K562 (cell line): ENCODE measurements at regions not wholly inside any gene's neighbourhood (a gene's known extent, or its start where the extent isn't known, plus 50 kb on each side); places are given as distances from the start of the nearest gene placed in this dataset.
A peak's percentile ranks its signal among the peaks of the same experiment; 100 is the strongest.

Experiments used
- ATAC-seq: fragments of 200-7000 bp; cut with Tn5 transposase; 3 replicates; pipeline ENCODE4 v1.9.1; 2020; ENCODE audit warnings: moderate library complexity
- BruUV-seq: library from RNA; stranded (reverse); fragments of 400-500 nt; replicated peaks from 2 replicates; lab custom pipeline; 2021; lab: Mats Ljungman, UMichigan
- CTCF ChIA-PET: fragments of 300-600 bp; formaldehyde crosslinking; extraction: SDS; loops from one replicate; lab custom pipeline; 2021; ENCODE audit warnings: low intra/inter-chr PET ratio; lab: Yijun Ruan, JAX
- POLR2A ChIA-PET: fragments of 300-600, 350-650 bp; sonication (Branson Sonifier 250); formaldehyde crosslinking; extraction: SDS; loops from one replicate; lab custom pipeline; 2021; ENCODE audit warnings: antibody characterized with exemption, inconsistent platforms; lab: Yijun Ruan, JAX
- DNase-seq, 4 experiments: peaks; one replicate each; pipeline versions ENCODE4 v3.0.0 to v3.0.0-alpha.2; 2011 to 2018; ENCODE audit warnings: low spot score in 3 of 4, mixed read lengths in 3 of 4; ENCODE audit errors: extremely low read depth in 1 of 4
- FAIRE-seq: peaks from 2 replicates; lab custom pipeline; 2011; peaks lifted over from hg19 to GRCh38; lab: Jason Lieb, UNC
- H2AFZ ChIP-seq: 2 replicates; pipeline ENCODE4 v1.6.0; 2011; ENCODE audit warnings: low read depth, low read length, control low read depth, inconsistent platforms
- H3K27ac ChIP-seq: fragments of 200-600 bp; 3 replicates; pipeline ENCODE4 v1.8.0; 2011; ENCODE audit warnings: low read depth, mild to moderate bottlenecking, control low read depth, inconsistent platforms, low read length, moderate library complexity, mixed read lengths; ENCODE audit errors: extremely low read depth
- H3K27me3 ChIP-seq, 2 experiments: fragments of 300-600 bp in 1 of 2; 2 replicates in 1 of 2; 3 replicates in 1 of 2; pipeline versions ENCODE4 v1.6.0 to v1.8.0; 2011; ENCODE audit warnings: inconsistent platforms in 2 of 2, low read length in 2 of 2, mild to moderate bottlenecking in 1 of 2, mixed read lengths in 1 of 2, moderate library complexity in 1 of 2; ENCODE audit not compliant: control insufficient read depth in 2 of 2, insufficient read depth in 2 of 2
- H3K36me3 ChIP-seq: fragments of 300-600 bp; 3 replicates; pipeline ENCODE4 v1.8.0; 2011; ENCODE audit warnings: mild to moderate bottlenecking, low read length, inconsistent platforms; ENCODE audit not compliant: control insufficient read depth, insufficient read depth
- H3K4me1 ChIP-seq, 2 experiments: fragments of 200-600 bp in 1 of 2; replicated peaks in 1 of 2; 2 replicates in 1 of 2; 3 replicates in 1 of 2; pipeline versions ENCODE4 v1.5.1 to v1.8.0; 2011; ENCODE audit warnings: inconsistent platforms in 2 of 2, low read length in 2 of 2, mild to moderate bottlenecking in 1 of 2, mixed read lengths in 1 of 2, moderate library complexity in 1 of 2; ENCODE audit not compliant: control insufficient read depth in 2 of 2, insufficient read depth in 2 of 2
- H3K4me2 ChIP-seq: 2 replicates; pipeline ENCODE4 v1.6.1; 2011; ENCODE audit warnings: low read length, control low read depth, inconsistent platforms, mixed read lengths; ENCODE audit not compliant: insufficient read depth
- H3K4me3 ChIP-seq: fragments of 200-600 bp; sonication (generic), shearing (Covaris generic); 2 replicates; pipeline ENCODE4 v1.5.1; 2016; ENCODE audit warnings: control low read depth, inconsistent platforms
- H3K79me2 ChIP-seq: fragments of 200-600 bp; 3 replicates; pipeline ENCODE4 v1.8.0; 2011; ENCODE audit warnings: low read length, inconsistent platforms; ENCODE audit not compliant: control insufficient read depth, insufficient read depth
- H3K9ac ChIP-seq, 2 experiments: 2 replicates each; pipeline versions ENCODE4 v1.6.0 to v1.6.1; 2011; ENCODE audit warnings: low read depth in 2 of 2, low read length in 2 of 2, control low read depth in 1 of 2, inconsistent platforms in 1 of 2, mild to moderate bottlenecking in 1 of 2, mixed read lengths in 1 of 2; ENCODE audit not compliant: insufficient read depth in 1 of 2
- H3K9me1 ChIP-seq: one replicate; pipeline ENCODE4 v1.6.0; 2011; ENCODE audit warnings: inconsistent platforms, mild to moderate bottlenecking, low read length, moderate library complexity; ENCODE audit not compliant: control insufficient read depth, insufficient read depth
- H3K9me3 ChIP-seq: replicated peaks from 2 replicates; pipeline ENCODE4 v1.5.1; 2011; ENCODE audit warnings: low read depth, low read length, inconsistent platforms; ENCODE audit not compliant: control insufficient read depth, insufficient read depth
- H4K20me1 ChIP-seq: replicated peaks from 2 replicates; pipeline ENCODE4 v1.6.1; 2011; ENCODE audit warnings: low read length, inconsistent platforms, mixed read lengths; ENCODE audit not compliant: control insufficient read depth, insufficient read depth
- CHD4 ChIP-seq: fragments of 200-600 bp; sonication (generic); IDR thresholded peaks from 3 replicates; pipeline ENCODE4 v1.6.1; 2012; ENCODE audit warnings: low read depth, mild to moderate bottlenecking, mixed read lengths, low read length, inconsistent platforms; ENCODE audit not compliant: insufficient read depth, insufficient replicate concordance, poor library complexity, severe bottlenecking
- ETV5 ChIP-seq: sonication (generic); formaldehyde crosslinking; IDR thresholded peaks from 2 replicates; pipeline ENCODE4 v1.4.0; 2020; ENCODE audit warnings: low read depth, mild to moderate bottlenecking, missing genetic modification reagents
- PKNOX1 ChIP-seq: fragments of 450-650 bp; IDR thresholded peaks from 2 replicates; pipeline ENCODE4 v1.6.1; 2016
- POLR2AphosphoS2 ChIP-seq: IDR thresholded peaks from 2 replicates; pipeline ENCODE4 v1.6.1; 2012; ENCODE audit warnings: low read length, improper control_type of control experiment
- SNRNP70 ChIP-seq: fragments of 200-400 bp; formaldehyde crosslinking; optimal IDR thresholded peaks from 2 replicates; pipeline ENCODE3; 2017; ENCODE audit warnings: low read depth, low read length
- TEAD2 ChIP-seq: fragments of 450-650 bp; IDR thresholded peaks from 2 replicates; pipeline ENCODE4 v1.6.1; 2016; ENCODE audit warnings: missing genetic modification characterization, control low read depth, missing compliant biosample characterization
- ZNF407 ChIP-seq: fragments of 450-650 bp; IDR thresholded peaks from 2 replicates; pipeline ENCODE4 v1.6.1; 2016; ENCODE audit warnings: low read depth
- WGBS: fragments of 100-300 bp; shearing (Covaris generic); methylation state at CpG from one replicate; pipeline ENCODE4 v1.1.6; 2016; ENCODE audit warnings: low coverage, mixed read lengths; ENCODE audit not compliant: insufficient coverage; ENCODE audit errors: missing lambda C conversion rate; 5-methylcytosine and 5-hydroxymethylcytosine counted together
- in situ Hi-C: fragments of 300-500 bp; cut with MboI; formaldehyde crosslinking; loops from 4 replicates; pipeline ENCODE4 v1.15.0; 2018; ENCODE audit warnings: inconsistent platforms, mixed read lengths
- intact Hi-C: fragments of 100-400 bp; cut with micrococcal nuclease; formaldehyde crosslinking; loops from 2 replicates; pipeline ENCODE4 v1.14.2; 2022
- TF ChIP-seq, protein P1 (sequence below): fragments of 250-450 bp; sonication (Bioruptor Pico); IDR thresholded peaks from 2 replicates; pipeline ENCODE4 v1.8.0; 2021; ENCODE audit warnings: moderate library complexity, mild to moderate bottlenecking, inconsistent platforms
- TF ChIP-seq, protein P2 (sequence below), 2 experiments: IDR thresholded peaks in 1 of 2; conservative IDR thresholded peaks in 1 of 2; 2 replicates each; pipeline ENCODE4 v1.6.1; 2016; ENCODE audit warnings: low read depth in 2 of 2, mild to moderate bottlenecking in 1 of 2, missing compliant biosample characterization in 1 of 2, missing genetic modification characterization in 1 of 2, moderate library complexity in 1 of 2

- CTCF ChIA-PET = no interaction called here
- H3K36me3 ChIP-seq = no peaks in the 10 kb centered on the region
- H3K9ac ChIP-seq = no peak overlapping the region
- TF ChIP-seq TEAD2 (0 out of 2 replicates have a peak, but pooled peaks have one; percentile 25), POLR2AphosphoS2 (no peak), CHD4 (no peak), SNRNP70 (no peak), ZNF407 (no peak), ETV5 (CRISPR knock-in tag) (no peak), PKNOX1 (peak; percentile 67; the same call in 1 of the 2 replicates)
- TF ChIP-seq, protein P1, sequence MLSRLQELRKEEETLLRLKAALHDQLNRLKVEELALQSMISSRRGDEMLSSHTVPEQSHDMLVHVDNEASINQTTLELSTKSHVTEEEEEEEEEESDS (CRISPR knock-in tag) = no peak
- TF ChIP-seq, protein P2, sequence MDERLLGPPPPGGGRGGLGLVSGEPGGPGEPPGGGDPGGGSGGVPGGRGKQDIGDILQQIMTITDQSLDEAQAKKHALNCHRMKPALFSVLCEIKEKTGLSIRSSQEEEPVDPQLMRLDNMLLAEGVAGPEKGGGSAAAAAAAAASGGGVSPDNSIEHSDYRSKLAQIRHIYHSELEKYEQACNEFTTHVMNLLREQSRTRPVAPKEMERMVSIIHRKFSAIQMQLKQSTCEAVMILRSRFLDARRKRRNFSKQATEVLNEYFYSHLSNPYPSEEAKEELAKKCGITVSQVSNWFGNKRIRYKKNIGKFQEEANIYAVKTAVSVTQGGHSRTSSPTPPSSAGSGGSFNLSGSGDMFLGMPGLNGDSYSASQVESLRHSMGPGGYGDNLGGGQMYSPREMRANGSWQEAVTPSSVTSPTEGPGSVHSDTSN (CRISPR knock-in tag; IDR thresholded peaks at IDR 0.05; ENCODE audit: low read depth) = no peak
- TF ChIP-seq, protein P2 (tag; conservative IDR thresholded peaks at IDR 0.05; ENCODE audit: low read depth) = 0 out of 2 replicates have a peak, but pooled peaks have one; percentile 17
- TF ChIP-seq, all 486 proteins: peak for 3
- in situ Hi-C loops = no loop called here
- Histone ChIP-seq H4K20me1 (no peaks in the 10 kb centered on the region; the same call in 1 of the 2 replicates), H3K4me3 (no peak overlapping the region), H2AFZ (no peak overlapping the region), H3K79me2 (no peaks in the 10 kb centered on the region), H3K9me1 (no peaks in the 10 kb centered on the region), H3K27me3 (peaks cover 24 to 61% of the 10 kb centered on the region in 2 experiments), H3K9me3 (no peaks in the 10 kb centered on the region), H3K4me2 (no peak overlapping the region), H3K27ac (no peak overlapping the region), H3K4me1 (no peaks in the 10 kb centered on the region)
- intact Hi-C loops = no loop called here
- ATAC-seq (peak; percentile 21), FAIRE-seq (no peak), DNase-seq (no peak)
- WGBS = 3% methylated on average over 16 of the region's 17 CpGs
- POLR2A ChIA-PET = no interaction called here
- BruUV-seq = no TSS peak
Measured at GRCh38 chr2:778731-779350, 101.6 kb upstream of the TMEM18 start.
